ENCODE measurements at regions not wholly inside any gene's neighbourhood (a gene's known extent, or its start where the extent isn't known, plus 50 kb on each side); places are given as distances from the start of the nearest gene placed in this dataset.
A peak's percentile ranks its signal among the peaks of the same experiment; 100 is the strongest.
"Not testable (repeated sequence)": the region's sequence is repeated elsewhere in the genome, so short reads cannot be mapped to it uniquely, and the experiment has no call there.

DNA sequence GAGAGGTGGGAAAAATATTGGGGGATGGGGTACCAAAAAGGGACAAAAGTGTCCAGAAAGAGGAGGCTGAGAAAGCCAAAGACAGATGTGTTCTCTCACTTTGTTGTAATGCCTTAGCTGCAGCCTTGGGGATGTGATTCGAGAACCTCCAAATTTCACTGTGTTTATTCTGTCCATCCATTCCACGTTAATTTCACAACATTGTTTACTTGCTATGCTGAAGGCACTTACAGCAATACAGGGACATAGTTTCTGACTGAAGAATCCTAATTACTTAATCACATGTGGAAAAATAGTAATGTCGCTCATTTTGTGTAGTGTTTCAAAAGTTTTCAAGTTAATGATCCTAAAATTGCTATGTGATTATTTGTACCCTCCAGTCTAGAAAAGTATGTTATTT is 146.2 kb upstream of the SLC38A2 start:
- DNase-seq (ENCODE audit: low spot score), result no peak

DNA sequence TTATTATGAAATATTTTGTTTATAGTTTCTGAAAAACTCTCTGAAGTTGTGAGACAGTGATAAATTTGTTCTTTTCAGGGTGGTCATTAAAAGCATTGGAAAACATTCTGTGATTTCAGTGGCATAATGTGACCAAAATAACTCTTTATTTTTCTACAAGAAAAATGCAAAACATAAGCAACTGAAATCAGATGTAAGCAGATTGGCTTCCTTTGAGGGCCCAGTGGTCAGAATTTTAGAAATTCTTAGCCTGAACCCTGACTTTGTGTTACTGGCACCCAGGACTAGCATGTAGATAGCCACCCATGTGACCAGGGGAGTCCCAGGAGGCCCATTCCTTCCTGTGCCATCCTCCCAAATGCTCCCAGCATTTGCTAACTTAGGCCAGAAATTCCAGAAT is 145.6 kb upstream of the SLC38A2 start:
- no peak for DNase-seq (ENCODE audit: low spot score)

GRCh38 chr12:46517579-46517962 is 145.0 kb upstream of the SLC38A2 start:
- no peak for DNase-seq (ENCODE audit: low spot score)

- DNase-seq (ENCODE audit: low spot score), result no peak
Measured at GRCh38 chr12:46516933-46517578, 144.5 kb upstream of the SLC38A2 start.

DNA sequence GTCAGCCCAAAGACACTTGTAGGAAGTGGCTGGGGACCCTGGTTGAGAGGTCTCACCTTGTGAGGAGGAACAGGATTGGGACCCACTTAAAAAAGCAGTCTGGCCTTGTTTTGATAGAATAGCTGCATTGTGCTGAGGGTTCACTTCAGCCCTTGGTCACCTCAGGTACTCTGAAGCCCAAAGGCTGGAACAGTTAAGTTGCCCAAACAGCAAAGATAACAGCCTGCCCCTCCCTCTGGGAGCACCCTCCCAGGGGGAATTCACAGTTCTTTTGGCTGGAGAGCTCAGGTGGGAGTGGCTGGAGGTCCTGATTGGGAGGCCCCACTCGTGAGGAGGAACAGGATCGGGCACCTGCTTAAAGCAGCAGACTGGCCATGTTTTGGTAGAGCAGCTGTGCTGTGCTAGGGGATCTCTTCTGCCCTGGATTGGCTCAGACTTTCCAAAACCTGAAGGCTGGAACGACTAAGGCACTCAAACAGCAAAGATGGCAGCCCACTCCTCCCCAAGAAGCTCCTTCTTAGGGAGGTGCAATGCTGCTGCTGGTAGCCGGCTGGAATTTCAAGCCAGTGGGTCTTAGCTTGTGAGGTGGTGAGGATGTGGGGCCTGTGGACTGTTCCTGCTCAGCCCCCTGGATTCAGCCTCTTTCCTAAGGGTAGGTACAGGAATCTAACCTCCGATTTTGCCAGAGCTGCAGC is 143.8 kb upstream of the SLC38A2 start:
- no peak for DNase-seq (ENCODE audit: low spot score)

DNA sequence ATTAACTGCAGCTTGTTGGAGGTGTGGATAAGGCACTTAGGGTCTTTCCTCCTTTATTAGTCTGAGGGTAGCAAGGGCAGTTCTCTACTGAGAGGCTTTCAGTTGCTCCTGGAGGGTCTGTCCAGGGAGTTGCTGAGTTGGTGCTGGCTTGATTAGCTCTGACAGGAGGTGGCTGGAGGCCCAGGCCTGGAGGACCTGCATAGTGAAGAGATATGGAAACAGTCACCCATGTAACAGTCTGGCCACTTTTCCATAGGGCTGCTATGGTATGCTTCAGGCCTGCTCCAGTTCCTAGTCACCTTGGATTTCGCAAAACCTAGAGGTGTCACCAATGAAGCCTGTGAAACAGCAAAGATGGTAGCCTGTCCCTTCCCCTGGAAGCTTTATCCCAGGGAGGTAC is 143.3 kb upstream of the SLC38A2 start:
- no peak for DNase-seq (ENCODE audit: low spot score)

DNA sequence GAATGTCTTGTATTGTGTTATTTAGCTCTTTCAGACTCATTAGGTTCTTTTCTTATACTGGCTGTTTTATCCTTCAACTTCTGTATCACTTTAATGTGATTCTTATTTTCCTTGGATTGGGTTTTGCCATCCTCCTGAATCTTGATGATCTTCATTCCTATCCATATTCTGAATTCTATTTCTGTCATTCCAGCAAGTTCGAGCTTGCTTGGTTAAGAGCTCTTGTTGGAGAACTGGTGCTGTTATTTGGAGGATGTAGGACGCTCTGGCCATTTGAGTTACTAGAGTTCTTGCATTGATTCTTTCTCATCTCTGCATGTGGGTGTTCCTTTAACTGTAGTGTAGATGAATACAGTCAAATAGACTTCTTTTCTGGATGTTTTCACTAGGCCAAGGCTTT is 142.3 kb upstream of the SLC38A2 start:
- no peak for DNase-seq (ENCODE audit: low spot score)

DNA sequence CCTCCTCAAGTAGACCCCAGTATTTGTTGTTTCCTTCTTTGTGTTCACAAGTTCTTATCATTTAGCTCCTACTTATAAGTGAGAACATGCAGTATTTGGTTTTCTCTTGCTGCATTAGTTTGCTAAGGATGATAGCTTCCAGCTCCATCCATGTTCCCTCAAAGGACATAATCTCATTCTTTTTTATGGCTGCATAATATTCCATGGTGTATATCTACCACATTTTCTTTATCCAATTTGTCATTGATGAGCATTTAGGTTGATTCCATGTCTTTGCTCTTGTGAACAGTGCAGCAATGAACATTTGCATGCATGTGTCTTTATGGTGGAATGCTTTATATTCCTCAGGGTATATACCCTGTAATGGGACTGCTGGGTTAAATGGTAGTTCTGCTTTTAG is 137.7 kb upstream of the SLC38A2 start:
- not testable (repeated sequence) for DNase-seq (ENCODE audit: low spot score)

DNA sequence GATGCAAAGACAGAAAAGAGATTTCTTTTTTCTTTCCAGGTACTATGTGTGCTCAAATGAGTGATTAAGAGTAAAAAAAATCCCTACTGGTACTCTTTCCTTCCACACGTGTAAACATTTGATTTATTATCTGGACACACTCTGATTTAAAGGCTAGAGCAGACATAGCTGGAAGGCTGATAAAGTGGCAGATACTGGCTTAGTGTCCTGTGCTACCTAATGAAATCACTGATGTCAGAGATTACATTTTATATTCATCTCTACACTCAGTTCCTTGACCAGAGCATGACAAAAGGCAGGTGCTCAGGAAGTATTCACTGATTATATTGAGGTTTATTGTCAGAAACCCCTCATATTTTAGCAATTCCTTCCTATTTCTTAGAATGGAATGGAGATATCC is 136.6 kb upstream of the SLC38A2 start:
- no peak for DNase-seq (ENCODE audit: low spot score)

DNA sequence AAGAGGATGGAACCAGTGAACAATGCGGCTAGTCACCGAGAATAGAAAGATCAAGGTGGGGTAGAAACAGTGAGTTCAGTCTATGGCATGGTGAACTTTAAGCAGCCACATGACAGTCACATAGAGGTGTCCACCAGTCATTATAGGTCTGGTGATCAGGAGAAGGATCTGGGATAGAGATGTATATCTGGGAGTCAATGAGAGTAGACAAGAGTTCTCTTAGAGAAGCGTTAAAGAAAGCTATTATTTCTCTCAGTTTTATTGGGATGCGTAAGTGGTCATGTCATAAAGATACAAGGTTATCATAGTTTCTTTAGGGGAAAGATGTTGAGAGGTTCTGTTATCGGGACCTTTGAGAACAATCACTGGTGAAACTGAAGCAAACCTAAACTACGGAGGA is 136.1 kb upstream of the SLC38A2 start:
- DNase-seq (ENCODE audit: low spot score), result no peak

DNA sequence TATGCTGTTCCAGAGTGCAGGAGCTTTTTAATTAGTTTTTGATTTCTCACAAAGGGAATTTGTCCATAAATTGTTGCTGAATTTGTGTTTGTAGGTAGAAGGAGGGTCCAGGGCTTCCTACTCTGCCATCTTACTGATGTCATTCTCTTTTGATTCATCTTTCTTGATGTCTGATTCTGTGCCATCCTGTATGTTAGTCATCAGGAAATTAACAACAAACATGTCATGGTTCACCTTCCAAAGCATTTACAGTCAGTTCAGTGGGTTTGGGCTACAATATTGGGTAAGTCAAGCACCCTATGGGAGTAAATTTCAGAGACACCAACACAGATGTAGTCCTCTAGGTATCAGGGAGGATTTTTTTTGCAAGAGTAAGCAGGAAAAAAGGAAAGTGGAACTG is 135.2 kb upstream of the SLC38A2 start:
- DNase-seq (ENCODE audit: low spot score), result no peak

- DNase-seq (ENCODE audit: low spot score), result no peak
Measured at GRCh38 chr12:46506961-46507360, 134.4 kb upstream of the SLC38A2 start.

DNA sequence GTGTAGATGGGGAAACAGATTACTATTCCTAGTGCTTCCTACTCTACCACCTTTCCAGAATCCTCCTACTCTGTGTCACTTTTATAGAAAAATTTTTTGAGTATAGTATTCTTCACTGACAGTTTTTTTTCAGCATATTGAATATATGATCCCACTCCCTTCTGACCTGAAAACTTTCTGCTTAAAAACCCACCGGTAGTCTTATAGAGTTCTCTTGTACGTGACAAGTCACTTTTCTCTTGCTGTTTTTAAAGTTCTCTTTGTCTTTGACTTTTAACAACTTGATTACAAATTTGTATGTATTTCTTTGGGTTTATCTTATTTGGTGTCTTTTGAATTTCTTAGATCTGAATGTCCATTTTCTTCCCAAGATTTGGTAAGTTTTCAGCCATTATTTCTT is 133.6 kb upstream of the SLC38A2 start:
- DNase-seq (ENCODE audit: low spot score), result no peak

GRCh38 chr12:46504494-46504893 is 131.9 kb upstream of the SLC38A2 start:
- DNase-seq (ENCODE audit: low spot score), result no peak

DNA sequence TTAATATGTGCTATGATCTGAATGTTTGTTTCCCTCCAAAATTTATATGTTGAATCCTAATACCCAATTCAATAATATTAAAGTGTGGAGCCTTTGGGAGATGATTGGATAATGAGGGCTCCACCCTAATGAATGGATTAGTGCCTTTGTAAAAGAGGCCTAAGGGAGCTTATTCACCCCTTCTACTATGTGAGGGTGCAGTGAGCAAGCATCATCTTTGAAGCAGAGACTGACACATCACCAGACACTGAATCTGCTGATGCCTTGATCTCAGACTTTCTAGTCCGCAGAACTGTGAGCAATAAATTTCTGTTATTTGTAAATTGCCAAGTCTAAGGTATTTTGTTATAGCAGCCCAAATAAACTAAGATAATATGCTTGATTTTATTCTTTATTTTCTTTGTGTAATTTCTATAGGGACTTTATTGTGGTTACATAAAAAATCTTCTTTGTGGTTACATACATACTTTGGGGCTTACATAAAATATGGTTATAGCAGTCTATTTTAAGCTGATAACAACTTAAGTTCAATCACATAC is 131.1 kb upstream of the SLC38A2 start:
- no peak for DNase-seq (ENCODE audit: low spot score)

DNA sequence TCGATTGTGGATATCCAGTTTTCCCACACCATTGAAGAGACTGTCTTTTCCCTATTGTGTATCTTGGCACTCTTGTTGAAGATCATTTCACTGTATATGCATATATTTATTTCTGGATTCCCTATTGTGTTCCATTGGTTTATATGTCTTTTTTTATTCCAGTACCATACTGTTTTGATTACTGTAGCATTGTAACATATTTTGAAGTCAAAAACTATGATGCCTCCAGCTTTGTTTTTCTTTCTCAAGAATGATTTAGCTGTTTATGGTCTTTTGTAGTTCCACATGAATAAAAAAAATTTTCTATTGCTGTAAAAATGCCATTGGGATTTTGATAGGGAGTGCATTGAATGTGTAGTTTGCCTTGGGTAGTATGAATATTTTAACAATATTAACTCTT is 128.1 kb upstream of the SLC38A2 start:
- DNase-seq (ENCODE audit: low spot score), result no peak

- DNase-seq (ENCODE audit: low spot score), result no peak
Measured at GRCh38 chr12:46499901-46500300, 127.3 kb upstream of the SLC38A2 start.

- DNase-seq (ENCODE audit: low spot score), result no peak
Measured at GRCh38 chr12:46499226-46499625, 126.7 kb upstream of the SLC38A2 start.

DNA sequence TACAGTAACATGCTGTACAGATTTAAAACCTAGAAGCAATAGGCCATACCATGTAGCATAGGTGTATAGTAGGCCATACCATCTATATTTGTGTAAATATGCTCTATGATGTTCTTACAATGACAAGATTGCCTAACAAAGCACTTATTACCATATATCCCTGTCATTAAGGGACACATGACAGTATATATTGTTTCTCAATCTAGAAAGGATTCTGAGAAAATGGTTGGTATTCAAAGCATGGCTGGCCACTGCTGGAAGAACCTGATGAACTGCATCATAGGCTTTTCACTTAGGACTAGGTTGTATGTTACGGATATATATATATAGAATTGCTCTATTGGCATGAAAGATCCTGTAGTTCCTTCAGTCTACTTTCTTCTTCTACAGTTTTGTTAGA is 125.2 kb upstream of the SLC38A2 start:
- no peak for DNase-seq (ENCODE audit: low spot score)

DNA sequence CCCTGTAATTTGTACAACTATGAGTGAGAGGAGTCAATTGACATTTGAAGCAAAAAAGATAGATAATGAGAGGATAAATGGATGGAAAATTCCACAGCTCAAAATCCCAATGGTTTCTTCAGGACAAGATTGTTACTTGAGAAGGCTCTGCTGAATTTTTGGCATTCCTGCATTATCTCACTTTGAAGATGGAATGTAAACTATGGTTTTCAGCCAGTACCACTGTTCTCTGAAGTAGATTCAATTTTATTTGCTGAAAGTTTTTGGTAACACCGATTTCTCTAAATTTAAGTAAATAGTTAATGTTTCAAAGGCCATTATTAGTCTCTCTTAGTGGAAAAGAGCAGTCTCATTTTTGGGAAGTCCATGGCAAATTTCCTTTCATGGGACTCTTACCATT is 121.9 kb upstream of the SLC38A2 start:
- DNase-seq (ENCODE audit: low spot score), result no peak

GRCh38 chr12:46493834-46494181 is 121.2 kb upstream of the SLC38A2 start:
- no peak for DNase-seq (ENCODE audit: low spot score)

- DNase-seq (ENCODE audit: low spot score), result no peak
Measured at GRCh38 chr12:46493150-46493833, 120.7 kb upstream of the SLC38A2 start.

- peak; percentile 55 for DNase-seq (ENCODE audit: low spot score)
Measured at GRCh38 chr12:46492471-46493085, 120.0 kb upstream of the SLC38A2 start.
